Fibroblast of villous mesenchyme (primary cell): ENCODE measurements at regions not wholly inside any gene's neighbourhood (a gene's known extent, or its start where the extent isn't known, plus 50 kb on each side); places are given as distances from the start of the nearest gene placed in this dataset.
"Not testable (repeated sequence)": the region's sequence is repeated elsewhere in the genome, so short reads cannot be mapped to it uniquely, and the experiment has no call there.

Experiments used
- DNase-seq: peaks from one replicate; pipeline ENCODE4 v3.0.0-alpha.2; 2010; ENCODE audit warnings: low read depth
- H3K4me3 ChIP-seq: 2 replicates; pipeline ENCODE4 v1.5.1; 2011; ENCODE audit warnings: low read depth, mild to moderate bottlenecking, low read length
- CTCF ChIP-seq: IDR thresholded peaks from 2 replicates; pipeline ENCODE4 v1.5.1; 2012; ENCODE audit warnings: low read depth, mild to moderate bottlenecking, low read length; ENCODE audit not compliant: insufficient read depth

- H3K4me3 ChIP-seq, DNase-seq: not testable (repeated sequence)
Observed at GRCh38 chrY:10958122-10958521, 1430.4 kb downstream of the TSPY10 start.

- H3K4me3 ChIP-seq = no peak overlapping the region
- TF ChIP-seq CTCF = no peak
- DNase-seq = no peak
Observed at GRCh38 chrY:10973422-10973821, 1445.7 kb downstream of the TSPY10 start.

- TF ChIP-seq CTCF = no peak
- H3K4me3 ChIP-seq = no peak overlapping the region
- no peak for DNase-seq
Observed at GRCh38 chrY:10986655-10987054, 1459.0 kb downstream of the TSPY10 start.

GRCh38 chrY:10987626-10988025, 1459.9 kb downstream of the TSPY10 start:
- TF ChIP-seq CTCF = no peak
- no peak overlapping the region for H3K4me3 ChIP-seq
- DNase-seq = no peak

GRCh38 chrY:10993955-10994354, 1466.3 kb downstream of the TSPY10 start:
- no peak overlapping the region for H3K4me3 ChIP-seq
- TF ChIP-seq CTCF = no peak
- DNase-seq = no peak

- not testable (repeated sequence) for DNase-seq, H3K4me3 ChIP-seq
Observed at GRCh38 chrY:10999715-11000114, 1472.0 kb downstream of the TSPY10 start.

- not testable (repeated sequence) for H3K4me3 ChIP-seq
Observed at GRCh38 chrY:11014229-11014628, 1486.5 kb downstream of the TSPY10 start.

GRCh38 chrY:11022734-11023133, 1495.1 kb downstream of the TSPY10 start:
- H3K4me3 ChIP-seq = no peak overlapping the region
- DNase-seq = no peak
- no peak for TF ChIP-seq CTCF

More at GRCh38 chrY:11014229-11014628, 1486.5 kb downstream of the TSPY10 start:
- not testable (repeated sequence) for DNase-seq
